HEK293 (cell line): ENCODE measurements at regions not wholly inside any gene's neighbourhood (a gene's known extent, or its start where the extent isn't known, plus 50 kb on each side); places are given as distances from the start of the nearest gene placed in this dataset.

ENCODE experiments used
- CTCF ChIA-PET: fragments of 350-600 bp; formaldehyde crosslinking; extraction: SDS; loops from one replicate; lab custom pipeline; 2021; ENCODE audit warnings: antibody characterized with exemption; lab: Yijun Ruan, JAX
- POLR2A ChIA-PET: fragments of 300-600 bp; formaldehyde crosslinking; extraction: SDS; loops from one replicate; lab custom pipeline; 2020; ENCODE audit warnings: antibody characterized with exemption, inconsistent platforms; lab: Yijun Ruan, JAX
- H3K27ac ChIP-seq: fragments of 200-500 bp; sonication (Bioruptor generic); 2 replicates; pipeline ENCODE4 v1.5.1; 2014; ENCODE audit warnings: low read depth, low read length, control low read depth, inconsistent platforms; ENCODE audit errors: extremely low read depth
- H3K36me3 ChIP-seq, 2 experiments: fragments of 200-500 bp in 1 of 2; sonication (Bioruptor generic) in 1 of 2; 1 replicate in 1 of 2; 2 replicates in 1 of 2; pipeline ENCODE4 v1.5.1; 2014 to 2017; ENCODE audit warnings: inconsistent platforms in 2 of 2, low read length in 2 of 2; ENCODE audit not compliant: control insufficient read depth in 2 of 2, insufficient read depth in 1 of 2
- H3K4me1 ChIP-seq: fragments of 200-500 bp; sonication (Bioruptor generic); 2 replicates; pipeline ENCODE4 v1.5.1; 2014; ENCODE audit warnings: mild to moderate bottlenecking, low read length, inconsistent platforms; ENCODE audit not compliant: control insufficient read depth, insufficient read depth
- H3K4me3 ChIP-seq: 2 replicates; pipeline ENCODE4 v1.5.1; 2011; ENCODE audit warnings: low read depth, mild to moderate bottlenecking, control low read depth, low read length, moderate library complexity
- H3K9me3 ChIP-seq: fragments of 200-500 bp; sonication (Bioruptor generic); 2 replicates; pipeline ENCODE4 v1.5.1; 2014; ENCODE audit warnings: low read depth, low read length, inconsistent platforms; ENCODE audit not compliant: control insufficient read depth, insufficient read depth
- GLI2 ChIP-seq: fragments of 450-650 bp; formaldehyde crosslinking; IDR thresholded peaks from 2 replicates; pipeline ENCODE4; 2017; ENCODE audit warnings: missing biosample characterization, missing genetic modification characterization, low read depth, borderline replicate concordance
- HOXD13 ChIP-seq: sonication (generic); formaldehyde crosslinking; IDR thresholded peaks from 2 replicates; pipeline ENCODE4 v1.8.0; 2022; ENCODE audit warnings: missing genetic modification reagents, borderline replicate concordance
- SCRT2 ChIP-seq: fragments of 450-650 bp; formaldehyde crosslinking; IDR thresholded peaks from 2 replicates; pipeline ENCODE4 v1.5.1; 2016; ENCODE audit warnings: missing biosample characterization, missing genetic modification characterization
- SP2 ChIP-seq: fragments of 450-650 bp; formaldehyde crosslinking; IDR thresholded peaks from 2 replicates; pipeline ENCODE4 v1.5.1; 2016; ENCODE audit warnings: missing biosample characterization, missing genetic modification characterization
- SP7 ChIP-seq: fragments of 450-650 bp; formaldehyde crosslinking; IDR thresholded peaks from 2 replicates; pipeline ENCODE4 v1.5.1; 2016; ENCODE audit warnings: missing biosample characterization, missing genetic modification characterization
- YY1 ChIP-seq: fragments of 450-650 bp; formaldehyde crosslinking; IDR thresholded peaks from 2 replicates; pipeline ENCODE4 v1.5.1; 2018; ENCODE audit warnings: missing biosample characterization, missing genetic modification characterization
- ZFHX2 ChIP-seq: fragments of 450-650 bp; formaldehyde crosslinking; conservative IDR thresholded peaks from 2 replicates; pipeline ENCODE4 v1.5.1; 2016; ENCODE audit warnings: missing biosample characterization, missing genetic modification characterization
- ZIC2 ChIP-seq: fragments of 450-650 bp; formaldehyde crosslinking; IDR thresholded peaks from 2 replicates; pipeline ENCODE4 v1.5.1; 2016; ENCODE audit warnings: missing biosample characterization, missing genetic modification characterization
- ZNF10 ChIP-seq: fragments of 450-650 bp; formaldehyde crosslinking; IDR thresholded peaks from 2 replicates; pipeline ENCODE4 v1.5.1; 2017; ENCODE audit warnings: missing biosample characterization, missing genetic modification characterization
- ZNF140 ChIP-seq: fragments of 450-650 bp; formaldehyde crosslinking; IDR thresholded peaks from 2 replicates; pipeline ENCODE4 v1.5.1; 2016; ENCODE audit warnings: missing biosample characterization, missing genetic modification characterization
- ZNF184 ChIP-seq: fragments of 450-650 bp; IDR thresholded peaks from 2 replicates; pipeline ENCODE4 v1.5.1; 2018; ENCODE audit warnings: missing biosample characterization, mild to moderate bottlenecking, missing genetic modification characterization
- ZNF19 ChIP-seq: fragments of 450-650 bp; formaldehyde crosslinking; IDR thresholded peaks from 2 replicates; pipeline ENCODE4; 2016; ENCODE audit warnings: missing biosample characterization, missing genetic modification characterization, low read depth
- ZNF239 ChIP-seq: fragments of 450-650 bp; formaldehyde crosslinking; IDR thresholded peaks from 2 replicates; pipeline ENCODE4 v1.5.1; 2016; ENCODE audit warnings: missing biosample characterization, missing genetic modification characterization
- ZNF311 ChIP-seq: fragments of 450-650 bp; formaldehyde crosslinking; IDR thresholded peaks from 2 replicates; pipeline ENCODE4 v1.5.1; 2017; ENCODE audit warnings: missing biosample characterization, missing genetic modification characterization, borderline replicate concordance
- ZNF341 ChIP-seq: fragments of 450-650 bp; formaldehyde crosslinking; IDR thresholded peaks from 2 replicates; pipeline ENCODE4; 2016; ENCODE audit warnings: low read depth, missing biosample characterization, missing genetic modification characterization
- ZNF433 ChIP-seq: fragments of 450-650 bp; formaldehyde crosslinking; IDR thresholded peaks from 2 replicates; pipeline ENCODE4 v1.5.1; 2016; ENCODE audit warnings: missing biosample characterization, missing genetic modification characterization, low read depth
- ZNF48 ChIP-seq: fragments of 450-650 bp; formaldehyde crosslinking; IDR thresholded peaks from 2 replicates; pipeline ENCODE4 v1.5.1; 2016; ENCODE audit warnings: missing biosample characterization, missing genetic modification characterization
- ZNF501 ChIP-seq: fragments of 450-650 bp; formaldehyde crosslinking; IDR thresholded peaks from 2 replicates; pipeline ENCODE4 v1.5.1; 2016; ENCODE audit warnings: missing biosample characterization, missing genetic modification characterization
- ZNF529 ChIP-seq: fragments of 450-650 bp; formaldehyde crosslinking; IDR thresholded peaks from 2 replicates; pipeline ENCODE4 v1.5.1; 2017; ENCODE audit warnings: missing genetic modification characterization, missing biosample characterization; ENCODE audit not compliant: insufficient replicate concordance
- ZNF544 ChIP-seq: fragments of 450-650 bp; formaldehyde crosslinking; IDR thresholded peaks from 2 replicates; pipeline ENCODE4 v1.5.0; 2017; ENCODE audit warnings: missing biosample characterization, missing genetic modification characterization
- ZNF558 ChIP-seq: fragments of 450-650 bp; formaldehyde crosslinking; IDR thresholded peaks from 2 replicates; pipeline ENCODE4 v1.5.1; 2016; ENCODE audit warnings: missing biosample characterization, missing genetic modification characterization
- ZNF561 ChIP-seq: fragments of 450-650 bp; IDR thresholded peaks from 2 replicates; pipeline ENCODE4 v1.5.1; 2018; ENCODE audit warnings: missing biosample characterization, missing genetic modification characterization, borderline replicate concordance
- ZNF624 ChIP-seq: fragments of 450-650 bp; formaldehyde crosslinking; IDR thresholded peaks from 2 replicates; pipeline ENCODE4 v1.5.1; 2017; ENCODE audit warnings: missing biosample characterization, missing genetic modification characterization
- ZNF626 ChIP-seq: fragments of 450-650 bp; sonication (Bioruptor Pico); formaldehyde crosslinking; IDR thresholded peaks from 2 replicates; pipeline ENCODE4 v1.5.1; 2018; ENCODE audit warnings: missing biosample characterization, missing genetic modification characterization, inconsistent platforms
- ZNF658 ChIP-seq: fragments of 450-650 bp; formaldehyde crosslinking; IDR thresholded peaks from 2 replicates; pipeline ENCODE4; 2016; ENCODE audit warnings: missing biosample characterization, missing genetic modification characterization
- ZNF660 ChIP-seq: fragments of 450-650 bp; IDR thresholded peaks from 2 replicates; pipeline ENCODE4 v1.5.1; 2018; ENCODE audit warnings: missing biosample characterization, mild to moderate bottlenecking, missing genetic modification characterization
- ZNF707 ChIP-seq: fragments of 450-650 bp; formaldehyde crosslinking; IDR thresholded peaks from 2 replicates; pipeline ENCODE4 v1.5.1; 2016; ENCODE audit warnings: missing biosample characterization, missing genetic modification characterization
- ZNF777 ChIP-seq: fragments of 450-650 bp; formaldehyde crosslinking; IDR thresholded peaks from 2 replicates; pipeline ENCODE4 v1.5.1; 2017; ENCODE audit warnings: missing biosample characterization, missing genetic modification characterization, borderline replicate concordance
- ZNF792 ChIP-seq: fragments of 450-650 bp; formaldehyde crosslinking; IDR thresholded peaks from 2 replicates; pipeline ENCODE4 v1.5.1; 2016; ENCODE audit warnings: missing biosample characterization, missing genetic modification characterization
- TF ChIP-seq, protein P1 (sequence below): IDR thresholded peaks from 2 replicates; pipeline ENCODE4 v1.6.1; 2011; ENCODE audit warnings: mild to moderate bottlenecking, low read depth, low read length, borderline replicate concordance
- TF ChIP-seq, protein P2 (sequence below): fragments of 450-650 bp; formaldehyde crosslinking; IDR thresholded peaks from 2 replicates; pipeline ENCODE4 v1.5.1; 2016; ENCODE audit warnings: missing biosample characterization, missing genetic modification characterization, borderline replicate concordance
- TF ChIP-seq, protein P3 (sequence below): fragments of 450-650 bp; formaldehyde crosslinking; IDR thresholded peaks from 2 replicates; pipeline ENCODE4 v1.5.1; 2017; ENCODE audit warnings: missing biosample characterization, missing genetic modification characterization
- TF ChIP-seq, protein P4 (sequence below): fragments of 450-650 bp; formaldehyde crosslinking; IDR thresholded peaks from 2 replicates; pipeline ENCODE4 v1.5.1; 2016; ENCODE audit warnings: missing biosample characterization, missing genetic modification characterization

DNA sequence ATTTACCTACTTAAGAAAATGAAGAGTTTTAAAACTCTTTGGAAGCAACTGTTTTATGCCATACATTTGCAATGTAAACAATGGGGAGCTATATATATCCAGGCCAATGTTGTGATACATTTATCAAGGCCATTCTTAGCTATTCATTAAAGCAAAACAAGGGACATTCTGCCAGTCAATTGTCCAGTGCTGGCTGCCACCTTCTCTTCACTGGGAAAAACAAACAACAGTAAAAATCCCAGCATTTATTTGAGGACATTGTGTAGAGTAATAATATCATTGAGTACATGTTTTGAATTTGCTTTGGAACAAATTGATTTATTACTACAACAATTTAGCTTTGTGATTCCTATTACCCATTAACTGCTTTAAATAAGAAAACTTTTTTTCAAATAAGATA, 1107.4 kb downstream of the DTWD2 start:
- H3K36me3 ChIP-seq: no peaks in the 10 kb centered on the region
- POLR2A ChIA-PET: no interaction called here

DNA sequence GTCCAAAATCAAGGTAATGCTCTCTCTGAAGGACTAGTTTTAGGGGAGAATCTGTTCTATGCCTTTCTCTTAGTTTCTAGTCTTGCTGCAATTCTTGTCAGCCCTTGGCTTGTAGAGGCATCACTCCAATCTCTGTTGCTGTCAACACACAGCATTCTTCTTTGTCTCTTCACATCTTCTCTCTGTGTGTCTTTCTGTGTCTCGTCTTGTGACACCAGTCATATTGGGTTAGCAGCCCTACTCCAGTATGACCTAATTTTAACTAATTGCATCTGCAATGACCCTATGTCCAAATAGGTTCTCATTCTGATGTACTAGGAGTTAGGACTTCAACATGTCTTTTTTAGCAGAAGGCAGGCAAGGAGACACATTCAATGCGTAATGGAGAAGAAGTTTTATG, 1110.6 kb downstream of the DTWD2 start:
- ChIA-PET CTCF (no interaction called here), POLR2A (no interaction called here)
- Histone ChIP-seq H3K9me3 (no peaks in the 10 kb centered on the region), H3K4me3 (no peak overlapping the region), H3K27ac (no peak overlapping the region), H3K36me3 (no peaks in the 10 kb centered on the region), H3K4me1 (no peaks in the 10 kb centered on the region)
- TF ChIP-seq SP2 (tag by site-specific recombination) (no peak), ZIC2 (tag by site-specific recombination) (no peak), ZNF433 (tag by site-specific recombination) (no peak), ZNF658 (no peak), ZNF529 (no peak), GLI2 (tag by site-specific recombination) (no peak), ZNF792 (tag by site-specific recombination) (no peak), ZFHX2 (tag by site-specific recombination) (no peak), YY1 (tag by site-specific recombination) (no peak), ZNF501 (tag by site-specific recombination) (no peak), ZNF777 (tag by site-specific recombination) (no peak), ZNF624 (no peak)
- TF ChIP-seq, protein P1, sequence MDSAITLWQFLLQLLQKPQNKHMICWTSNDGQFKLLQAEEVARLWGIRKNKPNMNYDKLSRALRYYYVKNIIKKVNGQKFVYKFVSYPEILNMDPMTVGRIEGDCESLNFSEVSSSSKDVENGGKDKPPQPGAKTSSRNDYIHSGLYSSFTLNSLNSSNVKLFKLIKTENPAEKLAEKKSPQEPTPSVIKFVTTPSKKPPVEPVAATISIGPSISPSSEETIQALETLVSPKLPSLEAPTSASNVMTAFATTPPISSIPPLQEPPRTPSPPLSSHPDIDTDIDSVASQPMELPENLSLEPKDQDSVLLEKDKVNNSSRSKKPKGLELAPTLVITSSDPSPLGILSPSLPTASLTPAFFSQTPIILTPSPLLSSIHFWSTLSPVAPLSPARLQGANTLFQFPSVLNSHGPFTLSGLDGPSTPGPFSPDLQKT: no peak

More for the DNA sequence above, 1107.4 kb downstream of the DTWD2 start:
- CTCF ChIA-PET: no interaction called here
- no peak for TF ChIP-seq ZNF707
- TF ChIP-seq, protein P2, sequence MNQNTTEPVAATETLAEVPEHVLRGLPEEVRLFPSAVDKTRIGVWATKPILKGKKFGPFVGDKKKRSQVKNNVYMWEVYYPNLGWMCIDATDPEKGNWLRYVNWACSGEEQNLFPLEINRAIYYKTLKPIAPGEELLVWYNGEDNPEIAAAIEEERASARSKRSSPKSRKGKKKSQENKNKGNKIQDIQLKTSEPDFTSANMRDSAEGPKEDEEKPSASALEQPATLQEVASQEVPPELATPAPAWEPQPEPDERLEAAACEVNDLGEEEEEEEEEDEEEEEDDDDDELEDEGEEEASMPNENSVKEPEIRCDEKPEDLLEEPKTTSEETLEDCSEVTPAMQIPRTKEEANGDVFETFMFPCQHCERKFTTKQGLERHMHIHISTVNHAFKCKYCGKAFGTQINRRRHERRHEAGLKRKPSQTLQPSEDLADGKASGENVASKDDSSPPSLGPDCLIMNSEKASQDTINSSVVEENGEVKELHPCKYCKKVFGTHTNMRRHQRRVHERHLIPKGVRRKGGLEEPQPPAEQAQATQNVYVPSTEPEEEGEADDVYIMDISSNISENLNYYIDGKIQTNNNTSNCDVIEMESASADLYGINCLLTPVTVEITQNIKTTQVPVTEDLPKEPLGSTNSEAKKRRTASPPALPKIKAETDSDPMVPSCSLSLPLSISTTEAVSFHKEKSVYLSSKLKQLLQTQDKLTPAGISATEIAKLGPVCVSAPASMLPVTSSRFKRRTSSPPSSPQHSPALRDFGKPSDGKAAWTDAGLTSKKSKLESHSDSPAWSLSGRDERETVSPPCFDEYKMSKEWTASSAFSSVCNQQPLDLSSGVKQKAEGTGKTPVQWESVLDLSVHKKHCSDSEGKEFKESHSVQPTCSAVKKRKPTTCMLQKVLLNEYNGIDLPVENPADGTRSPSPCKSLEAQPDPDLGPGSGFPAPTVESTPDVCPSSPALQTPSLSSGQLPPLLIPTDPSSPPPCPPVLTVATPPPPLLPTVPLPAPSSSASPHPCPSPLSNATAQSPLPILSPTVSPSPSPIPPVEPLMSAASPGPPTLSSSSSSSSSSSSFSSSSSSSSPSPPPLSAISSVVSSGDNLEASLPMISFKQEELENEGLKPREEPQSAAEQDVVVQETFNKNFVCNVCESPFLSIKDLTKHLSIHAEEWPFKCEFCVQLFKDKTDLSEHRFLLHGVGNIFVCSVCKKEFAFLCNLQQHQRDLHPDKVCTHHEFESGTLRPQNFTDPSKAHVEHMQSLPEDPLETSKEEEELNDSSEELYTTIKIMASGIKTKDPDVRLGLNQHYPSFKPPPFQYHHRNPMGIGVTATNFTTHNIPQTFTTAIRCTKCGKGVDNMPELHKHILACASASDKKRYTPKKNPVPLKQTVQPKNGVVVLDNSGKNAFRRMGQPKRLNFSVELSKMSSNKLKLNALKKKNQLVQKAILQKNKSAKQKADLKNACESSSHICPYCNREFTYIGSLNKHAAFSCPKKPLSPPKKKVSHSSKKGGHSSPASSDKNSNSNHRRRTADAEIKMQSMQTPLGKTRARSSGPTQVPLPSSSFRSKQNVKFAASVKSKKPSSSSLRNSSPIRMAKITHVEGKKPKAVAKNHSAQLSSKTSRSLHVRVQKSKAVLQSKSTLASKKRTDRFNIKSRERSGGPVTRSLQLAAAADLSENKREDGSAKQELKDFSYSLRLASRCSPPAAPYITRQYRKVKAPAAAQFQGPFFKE (tag by site-specific recombination): no peak
- TF ChIP-seq ZNF561 (tag by site-specific recombination): no peak
- no peak for TF ChIP-seq ZNF626 (tag by site-specific recombination)
- no peak for TF ChIP-seq ZNF10
- TF ChIP-seq SCRT2 (tag by site-specific recombination): no peak
- no peak for TF ChIP-seq ZNF544
- TF ChIP-seq ZNF48 (tag by site-specific recombination): no peak
- no peak for TF ChIP-seq ZNF19 (tag by site-specific recombination)
- TF ChIP-seq ZNF140: no peak
- TF ChIP-seq, protein P3, sequence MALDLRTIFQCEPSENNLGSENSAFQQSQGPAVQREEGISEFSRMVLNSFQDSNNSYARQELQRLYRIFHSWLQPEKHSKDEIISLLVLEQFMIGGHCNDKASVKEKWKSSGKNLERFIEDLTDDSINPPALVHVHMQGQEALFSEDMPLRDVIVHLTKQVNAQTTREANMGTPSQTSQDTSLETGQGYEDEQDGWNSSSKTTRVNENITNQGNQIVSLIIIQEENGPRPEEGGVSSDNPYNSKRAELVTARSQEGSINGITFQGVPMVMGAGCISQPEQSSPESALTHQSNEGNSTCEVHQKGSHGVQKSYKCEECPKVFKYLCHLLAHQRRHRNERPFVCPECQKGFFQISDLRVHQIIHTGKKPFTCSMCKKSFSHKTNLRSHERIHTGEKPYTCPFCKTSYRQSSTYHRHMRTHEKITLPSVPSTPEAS (tag by site-specific recombination): no peak
- no peak for TF ChIP-seq ZNF558 (tag by site-specific recombination)
- no peak for TF ChIP-seq HOXD13 (CRISPR knock-in tag)
- TF ChIP-seq ZNF341 (tag by site-specific recombination): no peak
- TF ChIP-seq ZNF660 (tag by site-specific recombination): no peak
- no peak for TF ChIP-seq SP7
- no peak for TF ChIP-seq ZNF311 (tag by site-specific recombination)
- TF ChIP-seq, protein P4, sequence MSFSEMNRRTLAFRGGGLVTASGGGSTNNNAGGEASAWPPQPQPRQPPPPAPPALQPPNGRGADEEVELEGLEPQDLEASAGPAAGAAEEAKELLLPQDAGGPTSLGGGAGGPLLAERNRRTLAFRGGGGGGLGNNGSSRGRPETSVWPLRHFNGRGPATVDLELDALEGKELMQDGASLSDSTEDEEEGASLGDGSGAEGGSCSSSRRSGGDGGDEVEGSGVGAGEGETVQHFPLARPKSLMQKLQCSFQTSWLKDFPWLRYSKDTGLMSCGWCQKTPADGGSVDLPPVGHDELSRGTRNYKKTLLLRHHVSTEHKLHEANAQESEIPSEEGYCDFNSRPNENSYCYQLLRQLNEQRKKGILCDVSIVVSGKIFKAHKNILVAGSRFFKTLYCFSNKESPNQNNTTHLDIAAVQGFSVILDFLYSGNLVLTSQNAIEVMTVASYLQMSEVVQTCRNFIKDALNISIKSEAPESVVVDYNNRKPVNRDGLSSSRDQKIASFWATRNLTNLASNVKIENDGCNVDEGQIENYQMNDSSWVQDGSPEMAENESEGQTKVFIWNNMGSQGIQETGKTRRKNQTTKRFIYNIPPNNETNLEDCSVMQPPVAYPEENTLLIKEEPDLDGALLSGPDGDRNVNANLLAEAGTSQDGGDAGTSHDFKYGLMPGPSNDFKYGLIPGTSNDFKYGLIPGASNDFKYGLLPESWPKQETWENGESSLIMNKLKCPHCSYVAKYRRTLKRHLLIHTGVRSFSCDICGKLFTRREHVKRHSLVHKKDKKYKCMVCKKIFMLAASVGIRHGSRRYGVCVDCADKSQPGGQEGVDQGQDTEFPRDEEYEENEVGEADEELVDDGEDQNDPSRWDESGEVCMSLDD (tag by site-specific recombination): no peak
- no peak for TF ChIP-seq ZNF239 (tag by site-specific recombination)
- no peak for TF ChIP-seq ZNF184 (tag by site-specific recombination)
- H3K27ac ChIP-seq: no peak overlapping the region
- no peaks in the 10 kb centered on the region for H3K9me3 ChIP-seq
- no peaks in the 10 kb centered on the region for H3K4me1 ChIP-seq
- H3K4me3 ChIP-seq: no peak overlapping the region
